Loucy (cell line): ENCODE measurements at regions not wholly inside any gene's neighbourhood (a gene's known extent, or its start where the extent isn't known, plus 50 kb on each side); places are given as distances from the start of the nearest gene placed in this dataset.

Experiments
- EZH2phosphoT487 ChIP-seq: fragments of 200-600 bp; IDR thresholded peaks from 2 replicates; pipeline ENCODE4 v1.6.1; 2018; ENCODE audit warnings: antibody characterized with exemption, mild to moderate bottlenecking, moderate library complexity, borderline replicate concordance
- TF ChIP-seq, protein P1 (sequence below): fragments of 200-600 bp; sonication (generic); conservative IDR thresholded peaks from 2 replicates; pipeline ENCODE4 v1.5.1; 2014; ENCODE audit warnings: mild to moderate bottlenecking, antibody characterized with exemption, low read length

GRCh38 chr2:64751286-64752260 lies 97.9 kb upstream of the SERTAD2 start:
- TF ChIP-seq, protein P1, sequence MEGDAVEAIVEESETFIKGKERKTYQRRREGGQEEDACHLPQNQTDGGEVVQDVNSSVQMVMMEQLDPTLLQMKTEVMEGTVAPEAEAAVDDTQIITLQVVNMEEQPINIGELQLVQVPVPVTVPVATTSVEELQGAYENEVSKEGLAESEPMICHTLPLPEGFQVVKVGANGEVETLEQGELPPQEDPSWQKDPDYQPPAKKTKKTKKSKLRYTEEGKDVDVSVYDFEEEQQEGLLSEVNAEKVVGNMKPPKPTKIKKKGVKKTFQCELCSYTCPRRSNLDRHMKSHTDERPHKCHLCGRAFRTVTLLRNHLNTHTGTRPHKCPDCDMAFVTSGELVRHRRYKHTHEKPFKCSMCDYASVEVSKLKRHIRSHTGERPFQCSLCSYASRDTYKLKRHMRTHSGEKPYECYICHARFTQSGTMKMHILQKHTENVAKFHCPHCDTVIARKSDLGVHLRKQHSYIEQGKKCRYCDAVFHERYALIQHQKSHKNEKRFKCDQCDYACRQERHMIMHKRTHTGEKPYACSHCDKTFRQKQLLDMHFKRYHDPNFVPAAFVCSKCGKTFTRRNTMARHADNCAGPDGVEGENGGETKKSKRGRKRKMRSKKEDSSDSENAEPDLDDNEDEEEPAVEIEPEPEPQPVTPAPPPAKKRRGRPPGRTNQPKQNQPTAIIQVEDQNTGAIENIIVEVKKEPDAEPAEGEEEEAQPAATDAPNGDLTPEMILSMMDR = no peak
- no peak for TF ChIP-seq EZH2phosphoT487
